ENCODE measurements at regions not wholly inside any gene's neighbourhood (a gene's known extent, or its start where the extent isn't known, plus 50 kb on each side); places are given as distances from the start of the nearest gene placed in this dataset.

DNA sequence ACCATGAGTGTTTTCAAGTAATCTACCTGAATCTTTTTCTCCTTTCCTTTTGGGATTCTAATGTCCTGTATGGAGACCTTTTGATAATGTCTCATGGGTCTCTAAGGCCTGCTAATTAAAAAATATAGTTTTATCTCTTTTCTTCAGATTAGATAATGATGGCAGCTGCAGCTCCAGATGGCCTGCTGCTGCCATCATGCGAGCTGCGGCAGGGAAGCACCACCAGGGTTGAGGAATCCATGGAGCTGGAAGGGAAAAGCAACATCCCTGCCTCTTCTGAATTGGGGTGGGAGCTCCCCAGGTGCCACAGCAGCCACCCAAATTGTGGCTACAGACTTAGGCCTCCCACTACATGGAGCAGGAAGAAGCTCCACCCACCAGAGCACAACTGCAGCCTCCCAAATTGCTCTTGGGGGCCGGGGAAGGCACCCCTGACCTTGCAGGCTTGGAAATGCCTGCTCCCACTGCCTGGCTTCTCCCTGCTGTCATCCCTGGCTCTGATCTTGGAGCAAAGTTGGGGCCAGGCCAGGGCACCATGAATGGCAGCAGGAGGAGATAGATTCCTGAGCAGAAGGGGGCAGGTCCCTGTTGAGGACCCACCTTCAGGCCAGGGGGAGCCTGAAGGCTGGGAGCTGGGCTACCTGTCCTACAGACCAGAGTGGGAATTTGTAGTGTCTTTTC lies 189.6 kb upstream of the MAN1A1 start:
- TF ChIP-seq CTCF (IDR thresholded peaks at IDR 0.05; ENCODE audit: low read length, missing control alignments), result no peak
- H3K4me3 ChIP-seq (replicated peaks; ENCODE audit: low read depth, low read length), result no peak overlapping the region
- DNase-seq (ENCODE audit: low read depth), result no peak

- DNase-seq (ENCODE audit: low read depth), result no peak
- H3K4me3 ChIP-seq (replicated peaks; ENCODE audit: low read depth, low read length), result no peak overlapping the region
Observed at GRCh38 chr6:119536666-119537065, 187.1 kb upstream of the MAN1A1 start.

GRCh38 chr6:119535332-119535731 lies 185.8 kb upstream of the MAN1A1 start:
- DNase-seq (ENCODE audit: low read depth), result no peak
- TF ChIP-seq CTCF (IDR thresholded peaks at IDR 0.05; ENCODE audit: low read length, missing control alignments), result no peak
- no peak overlapping the region for H3K4me3 ChIP-seq (replicated peaks; ENCODE audit: low read depth, low read length)

More at GRCh38 chr6:119536666-119537065, 187.1 kb upstream of the MAN1A1 start:
- no peak for TF ChIP-seq CTCF (IDR thresholded peaks at IDR 0.05; ENCODE audit: low read length, missing control alignments)

- DNase-seq (ENCODE audit: low read depth), result peak; percentile 25
- no peak overlapping the region for H3K4me3 ChIP-seq (replicated peaks; ENCODE audit: low read depth, low read length)
- TF ChIP-seq CTCF (IDR thresholded peaks at IDR 0.05; ENCODE audit: low read length, missing control alignments), result no peak
Observed at GRCh38 chr6:119533603-119534279, 184.2 kb upstream of the MAN1A1 start.

DNA sequence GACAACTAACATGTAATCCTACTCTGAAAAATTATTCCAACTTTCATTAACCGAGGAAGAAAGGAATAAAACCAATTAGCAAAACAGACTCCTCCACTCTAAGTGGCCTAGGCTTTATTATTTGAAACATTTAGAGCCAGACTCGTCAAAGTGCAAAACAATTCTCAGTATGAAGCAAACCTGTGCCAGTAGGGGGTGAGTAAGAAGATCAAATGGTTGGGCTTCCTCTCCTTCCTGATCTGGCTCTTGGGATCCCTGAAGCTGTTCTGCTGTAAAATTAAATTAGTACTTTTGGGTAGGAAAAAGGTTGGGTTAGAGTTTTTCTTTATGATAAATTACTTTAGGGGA lies 177.6 kb upstream of the MAN1A1 start:
- H3K4me3 ChIP-seq (replicated peaks; ENCODE audit: low read depth, low read length), result no peak overlapping the region
- TF ChIP-seq CTCF (IDR thresholded peaks at IDR 0.05; ENCODE audit: low read length, missing control alignments), result no peak
- DNase-seq (ENCODE audit: low read depth), result no peak

DNA sequence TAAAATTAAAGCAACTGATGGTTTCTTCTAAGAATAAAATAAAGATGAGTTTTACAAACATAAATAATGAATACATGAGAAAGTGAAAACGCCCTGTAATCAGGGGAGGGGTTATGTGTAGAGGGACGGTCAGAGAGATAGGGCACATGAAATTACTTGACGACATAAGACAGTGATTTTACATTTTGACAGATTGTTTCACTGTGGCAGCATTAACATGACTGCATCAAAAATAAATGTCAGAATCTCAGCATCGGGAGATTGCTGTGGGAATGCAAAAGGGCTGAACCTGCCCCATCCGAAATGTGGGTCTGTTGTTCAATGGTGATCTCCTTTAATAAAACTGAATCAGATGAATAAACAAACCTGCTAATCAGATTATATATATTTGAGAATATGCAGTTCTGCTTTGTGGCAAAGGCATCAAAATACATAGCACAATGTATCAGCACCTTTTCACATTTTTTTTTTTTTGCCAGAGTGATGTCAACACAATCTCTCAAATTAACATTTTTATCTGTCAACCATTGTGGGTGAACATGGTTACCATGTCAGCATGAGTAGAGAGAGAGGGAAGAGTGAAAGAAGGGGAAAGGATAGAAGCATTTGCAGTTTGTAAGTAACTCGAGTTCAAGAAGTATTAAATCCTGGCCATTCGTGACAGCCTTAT lies 177.1 kb upstream of the MAN1A1 start:
- no peak for DNase-seq (ENCODE audit: low read depth)
- TF ChIP-seq CTCF (IDR thresholded peaks at IDR 0.05; ENCODE audit: low read length, missing control alignments), result no peak
- H3K4me3 ChIP-seq (replicated peaks; ENCODE audit: low read depth, low read length), result no peak overlapping the region

Measured in fibroblast of pulmonary artery (primary cell).